HG03064 (cell line): ENCODE measurements at regions not wholly inside any gene's neighbourhood (a gene's known extent, or its start where the extent isn't known, plus 50 kb on each side); places are given as distances from the start of the nearest gene placed in this dataset.
"Not testable (repeated sequence)": the region's sequence is repeated elsewhere in the genome, so short reads cannot be mapped to it uniquely, and the experiment has no call there.

Experiments
- ATAC-seq: cut with Tn5 transposase; IDR thresholded peaks from one replicate; pipeline ENCODE4 v1.9.1; 2021; ENCODE audit warnings: low read depth; ENCODE audit not compliant: unreplicated experiment

DNA sequence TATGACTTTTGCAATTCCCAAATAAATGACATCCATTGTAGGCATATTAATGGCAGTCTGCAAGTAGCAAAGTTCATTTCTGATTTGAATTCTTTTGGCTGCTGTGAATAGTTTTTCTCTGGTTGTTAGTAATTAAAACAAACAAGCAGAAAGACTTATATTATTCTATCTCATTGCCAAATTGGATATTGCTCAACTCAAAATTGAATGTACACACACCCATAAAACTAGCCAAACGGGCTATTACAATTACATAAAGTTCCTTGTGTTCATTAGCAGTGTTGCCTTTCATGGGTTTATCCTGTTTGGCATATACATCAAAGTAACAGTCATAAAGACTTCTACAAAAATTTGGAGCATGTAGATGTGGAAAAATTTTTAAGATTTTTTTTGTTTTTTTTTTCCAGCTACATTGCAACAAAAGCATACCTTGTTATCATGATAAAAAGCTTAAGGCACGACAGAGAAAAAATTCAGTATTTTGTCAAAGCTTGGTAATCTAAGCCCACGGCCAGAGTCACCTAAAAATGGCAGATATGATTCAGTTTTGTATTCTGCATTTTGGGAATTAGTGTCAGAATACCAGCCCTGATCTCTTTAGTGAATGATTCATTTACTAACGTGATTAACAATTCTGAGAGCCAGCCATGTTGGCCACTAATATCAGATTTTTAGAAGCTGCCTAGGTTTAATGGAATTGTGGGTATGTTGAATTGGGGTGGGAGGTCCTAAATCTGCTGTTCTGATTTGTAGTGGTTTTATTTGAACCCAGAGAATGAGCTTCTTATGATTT is 108.4 kb downstream of the KLF5 start:
- ATAC-seq: no peak

DNA sequence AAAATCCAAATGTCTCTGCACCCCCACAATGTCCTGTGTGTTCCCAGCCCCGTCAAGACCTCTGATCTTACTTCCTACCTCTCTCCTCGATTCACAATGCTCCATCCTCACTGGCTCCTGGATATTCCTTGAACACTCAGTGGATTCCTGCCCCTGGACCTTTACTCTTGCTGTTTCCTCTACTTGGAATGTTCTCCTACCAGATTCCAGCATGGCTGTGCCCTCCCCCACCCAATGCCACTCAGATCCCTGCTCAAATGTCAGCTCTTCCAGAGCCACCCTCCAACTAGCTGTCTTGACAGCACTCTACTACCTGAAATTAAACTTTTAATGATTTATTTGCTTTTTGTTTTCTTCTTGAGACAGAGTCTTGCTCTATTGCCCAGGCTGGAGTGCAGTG is 107.4 kb downstream of the KLF5 start:
- ATAC-seq: no peak

DNA sequence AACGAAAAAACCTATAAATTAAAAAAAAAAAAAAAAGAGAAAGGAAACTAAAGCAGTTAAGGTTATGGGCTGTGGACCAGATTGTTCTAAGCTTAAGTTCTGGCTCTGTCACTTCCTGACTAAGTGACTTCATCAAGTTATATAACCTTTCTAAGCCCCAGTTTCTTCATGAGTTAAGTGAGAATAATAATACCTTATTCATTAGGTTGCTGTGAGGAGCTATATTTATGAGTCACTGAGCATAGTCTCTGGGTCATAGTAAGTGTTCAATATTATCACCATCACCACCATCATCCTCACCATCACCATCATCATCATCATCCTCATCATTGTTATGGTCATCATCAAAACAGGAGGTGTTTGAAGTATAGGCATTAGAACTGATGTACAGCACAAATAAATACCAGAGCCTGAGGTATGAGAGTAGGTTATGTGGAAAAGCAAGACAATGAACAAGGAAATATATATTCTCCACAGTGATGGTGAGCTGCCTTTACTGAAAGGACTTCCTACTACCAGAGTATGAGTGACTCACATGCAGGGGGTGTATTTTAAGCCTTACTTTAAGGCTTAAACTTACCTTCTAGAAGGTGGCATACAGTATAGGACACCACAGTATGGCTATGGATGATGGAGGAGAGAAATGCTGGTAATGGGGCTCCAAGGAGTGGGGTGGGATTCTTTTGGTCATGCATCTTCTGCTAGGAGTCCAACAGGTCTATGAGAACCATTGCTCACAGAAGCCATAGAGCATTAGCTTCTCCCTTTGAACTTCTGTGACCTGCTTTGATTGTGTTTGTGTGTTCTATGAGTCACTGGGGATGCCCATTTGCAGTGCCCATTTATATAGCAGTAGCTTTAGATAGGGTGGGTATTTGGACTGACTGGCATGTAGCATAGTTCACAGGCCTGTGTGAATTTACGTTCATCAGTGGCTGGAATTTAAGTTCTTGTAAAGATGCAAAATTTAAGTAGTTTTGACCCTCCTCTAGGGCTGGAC is 104.4 kb downstream of the KLF5 start:
- no peak for ATAC-seq

DNA sequence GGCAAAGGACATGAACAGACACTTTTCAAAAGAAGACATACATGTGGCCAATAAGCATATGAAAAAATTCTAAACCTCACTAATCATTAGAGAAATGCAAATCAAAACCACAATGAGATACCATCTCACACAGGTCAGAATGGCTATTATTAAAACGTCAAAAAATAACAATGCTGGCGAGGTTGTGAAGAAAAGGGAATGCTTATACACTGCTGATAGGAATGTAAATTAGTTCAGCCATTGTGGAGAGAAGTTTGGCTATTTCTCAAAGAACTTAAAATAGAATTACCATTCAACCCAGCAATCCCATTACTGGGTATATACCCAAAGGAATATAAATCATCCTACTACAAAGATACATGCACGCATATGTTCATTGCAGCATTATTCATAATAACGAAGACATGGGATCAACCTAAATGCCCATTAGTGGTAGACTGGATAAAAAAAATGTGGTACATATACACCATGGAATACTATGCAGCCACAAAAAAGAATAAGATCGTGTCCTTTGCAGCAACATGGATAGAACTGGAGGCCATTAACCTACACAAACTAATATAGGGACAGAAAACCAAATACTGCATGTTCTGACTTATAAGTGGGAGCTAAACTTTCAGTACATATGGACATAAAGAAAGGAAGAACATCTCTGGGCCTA is 101.7 kb downstream of the KLF5 start:
- not testable (repeated sequence) for ATAC-seq

DNA sequence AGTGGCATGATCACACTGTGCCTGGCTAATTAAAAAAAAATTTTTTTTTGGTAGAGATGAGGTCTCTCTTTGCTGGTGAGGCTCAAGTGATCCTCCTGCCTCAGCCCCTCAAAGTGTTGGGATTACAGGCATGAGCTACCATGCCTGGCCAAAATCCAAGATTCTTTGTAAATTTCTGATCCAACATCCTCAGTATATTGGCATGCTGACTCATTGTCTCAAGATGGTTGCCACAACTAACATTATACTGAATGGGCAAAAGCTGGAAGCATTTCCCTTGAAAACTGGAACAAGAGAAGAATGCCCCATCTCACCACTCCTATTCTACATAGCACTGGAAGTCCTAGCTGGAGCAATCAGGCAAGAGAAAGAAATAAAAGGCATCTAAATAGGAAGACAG is 100.0 kb downstream of the KLF5 start:
- ATAC-seq: no peak

DNA sequence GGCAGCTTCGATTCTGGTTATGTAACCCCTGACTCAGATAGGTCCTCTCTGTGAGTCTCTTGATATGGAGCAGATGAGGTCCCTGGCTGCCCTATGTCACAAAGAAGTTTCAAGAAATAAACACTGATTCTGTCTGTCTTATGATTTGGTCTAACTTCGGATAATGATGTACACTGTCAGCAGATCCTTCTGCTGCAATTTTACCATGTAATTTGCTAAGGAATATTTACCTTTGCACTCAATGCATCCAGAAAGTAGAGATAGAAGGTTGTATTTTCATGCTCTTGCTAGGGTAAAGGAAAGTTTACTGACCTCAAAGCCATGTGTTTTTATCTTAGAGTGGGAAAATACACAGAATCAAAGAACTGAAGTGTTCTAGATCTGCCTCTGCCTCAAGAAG is 98.2 kb downstream of the KLF5 start:
- ATAC-seq: no peak

DNA sequence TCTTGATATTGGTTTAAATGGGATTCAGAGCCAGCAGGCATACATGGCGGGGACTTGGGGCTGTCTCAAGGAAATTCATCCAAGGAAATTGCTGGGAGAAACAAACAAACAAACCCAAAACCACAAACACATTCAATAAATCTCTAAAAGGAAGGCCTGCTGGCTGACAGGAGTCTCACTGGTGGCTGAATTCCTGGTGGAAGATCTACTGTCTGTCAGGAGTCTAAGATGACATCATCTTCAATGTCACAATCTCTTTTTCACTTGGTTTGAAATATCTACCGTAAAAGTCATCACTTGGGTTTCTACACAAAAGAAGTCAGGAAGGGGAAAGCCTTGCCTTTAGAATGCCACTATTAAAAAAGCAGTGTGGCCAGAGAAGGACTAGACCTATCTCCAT is 87.9 kb downstream of the KLF5 start:
- no peak for ATAC-seq

DNA sequence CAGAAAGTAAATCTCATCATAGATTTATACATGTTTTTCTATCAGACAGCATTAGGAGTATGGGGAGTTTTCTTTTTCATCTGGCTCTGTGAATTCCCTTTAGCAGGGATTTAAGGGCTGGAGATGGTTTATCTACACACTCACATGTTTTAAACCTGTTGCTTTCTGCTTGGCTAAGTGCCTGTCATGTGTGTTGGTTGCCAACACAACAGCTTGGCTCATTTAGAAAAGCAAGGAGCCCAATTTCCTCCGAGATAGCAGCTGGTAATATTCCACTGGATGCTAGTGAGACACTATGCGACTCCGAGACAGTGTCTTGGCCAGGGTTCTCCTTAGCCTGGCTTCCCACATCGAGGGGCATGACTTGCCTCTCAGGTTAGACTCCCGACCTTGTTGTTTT is 83.3 kb downstream of the KLF5 start:
- ATAC-seq: no peak

DNA sequence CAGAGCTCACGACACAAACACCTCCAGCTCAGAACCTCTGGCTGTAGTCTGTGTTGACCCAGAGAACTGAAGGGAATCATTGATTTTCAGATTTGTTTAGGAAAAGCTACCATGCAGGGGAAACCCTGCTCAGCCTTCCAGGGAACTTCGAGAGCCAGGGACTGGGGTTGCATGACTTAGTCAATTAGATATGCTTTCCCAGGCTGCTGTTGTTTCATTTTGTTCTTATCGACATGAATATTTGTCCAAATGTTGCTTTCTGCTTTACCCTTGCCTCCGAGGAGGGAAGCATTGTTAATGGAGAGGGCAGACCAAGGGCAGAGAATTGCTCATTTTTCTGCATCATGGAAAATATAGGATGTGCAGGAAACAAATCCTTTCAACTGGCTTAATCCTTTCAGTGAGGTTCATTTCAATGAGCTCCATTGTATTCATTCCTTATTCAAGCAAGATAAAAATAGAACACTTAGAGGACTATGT is 82.5 kb downstream of the KLF5 start:
- ATAC-seq: no peak

DNA sequence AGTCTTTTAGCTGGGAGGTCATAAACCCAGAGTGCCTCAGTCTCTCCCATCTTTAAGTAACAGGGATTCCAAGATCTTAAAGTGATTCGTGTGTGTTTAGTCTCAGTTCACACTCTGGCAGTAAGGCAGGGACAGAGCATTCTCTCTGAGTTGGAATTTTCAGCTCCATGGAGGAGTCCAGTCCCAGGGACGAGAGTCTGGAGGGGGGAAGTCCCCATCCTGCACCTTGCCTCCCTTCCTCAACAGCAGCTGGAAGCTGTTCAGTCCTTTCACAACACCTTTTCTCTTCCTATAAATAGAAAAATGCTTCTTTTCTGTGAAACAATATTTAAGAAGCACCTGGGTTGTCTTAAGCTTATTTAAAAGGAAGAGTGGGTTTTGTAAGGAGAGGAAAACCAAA is 82.0 kb downstream of the KLF5 start:
- ATAC-seq: no peak

DNA sequence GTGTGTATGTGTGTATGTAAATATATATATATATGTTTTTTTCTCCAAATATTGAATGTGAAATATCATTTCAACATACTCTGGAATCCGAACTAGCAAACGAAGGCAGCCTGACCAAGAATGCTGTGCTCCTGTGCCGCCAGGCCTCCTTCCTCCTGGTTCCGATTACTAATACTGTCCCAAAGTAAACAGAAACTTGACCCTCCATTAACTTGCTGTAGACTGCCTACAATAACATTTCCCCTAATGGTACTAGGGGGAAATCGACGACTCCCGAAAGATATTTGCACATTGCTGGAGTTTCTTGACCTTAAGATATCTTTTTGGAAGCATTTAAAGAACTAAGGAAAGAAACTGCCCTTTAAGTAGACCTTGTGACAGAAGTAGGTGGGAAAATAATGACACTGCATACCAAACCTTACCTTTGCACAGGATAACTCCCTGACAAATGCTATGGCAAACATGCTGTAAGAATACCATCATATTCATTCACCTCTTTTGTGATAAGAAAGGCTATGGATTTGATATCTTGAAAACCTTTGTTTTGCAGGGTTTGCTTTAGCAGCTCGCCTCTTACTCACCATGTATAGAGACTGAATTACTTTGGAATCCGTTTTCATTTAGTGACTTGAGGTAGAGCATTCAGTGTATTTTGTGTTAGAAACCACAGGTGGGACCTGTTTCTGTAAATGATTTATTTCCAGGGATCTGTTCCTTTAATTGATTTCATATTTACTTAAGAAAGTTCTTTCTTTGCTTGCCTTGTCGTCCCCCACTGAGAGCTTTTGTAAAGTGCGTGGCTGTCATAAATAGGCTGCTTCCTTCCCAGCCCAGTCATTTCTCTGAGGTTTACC is 80.1 kb downstream of the KLF5 start:
- no peak for ATAC-seq

DNA sequence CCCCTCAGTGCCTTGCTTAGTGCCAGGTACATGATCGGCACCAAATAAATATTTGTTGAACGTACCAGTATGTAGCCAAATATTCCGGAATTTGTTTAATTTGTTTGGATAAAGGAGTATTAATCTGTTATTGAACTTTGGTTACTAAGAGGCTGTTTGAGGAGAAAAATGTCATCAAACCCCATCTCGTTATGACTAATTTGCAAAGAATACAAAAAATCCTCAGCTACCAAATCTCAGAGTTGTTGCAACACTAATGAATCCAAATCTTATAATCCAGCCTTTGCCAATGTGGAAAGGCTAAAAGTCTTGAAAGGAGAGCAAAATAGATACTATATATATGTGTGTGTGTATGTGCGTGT is 79.5 kb downstream of the KLF5 start:
- no peak for ATAC-seq

DNA sequence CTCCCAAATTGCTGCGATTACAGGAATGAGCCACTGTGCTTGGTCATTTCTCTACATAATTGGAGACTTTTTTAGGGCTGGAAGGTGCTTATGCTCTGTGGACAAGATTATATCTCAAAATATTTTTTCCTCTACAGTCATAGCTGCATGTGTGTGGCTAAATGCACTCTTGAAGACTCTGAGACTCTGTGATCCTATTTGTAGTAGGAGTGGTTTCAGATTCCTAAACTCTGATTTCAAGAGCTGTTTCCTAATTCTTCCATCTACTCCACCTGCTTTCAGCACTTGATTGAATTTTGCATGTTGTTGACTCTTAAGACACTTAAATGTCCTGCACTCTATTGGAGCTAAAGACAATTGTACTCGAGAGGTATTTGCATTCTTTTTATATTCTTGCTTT is 78.0 kb downstream of the KLF5 start:
- ATAC-seq: no peak

DNA sequence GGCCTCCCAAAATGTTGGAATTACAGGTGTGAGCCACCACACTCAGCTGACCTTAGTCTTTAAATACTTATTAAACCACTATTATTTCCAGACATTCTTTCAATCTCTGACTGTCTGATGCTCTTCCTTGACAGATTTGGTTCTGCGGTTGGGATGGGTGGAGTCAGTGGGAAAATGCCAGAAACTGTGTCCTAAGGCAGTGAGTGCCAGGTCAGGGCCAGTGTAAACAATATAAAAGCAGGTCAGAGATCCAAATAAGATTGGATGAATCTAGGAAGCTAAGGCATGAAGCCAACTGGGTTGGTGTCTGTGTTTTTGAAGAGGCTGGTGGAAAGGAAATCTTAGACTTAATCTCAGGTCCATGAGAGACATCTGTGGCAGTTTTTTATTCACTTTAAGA is 74.7 kb downstream of the KLF5 start:
- ATAC-seq: no peak

DNA sequence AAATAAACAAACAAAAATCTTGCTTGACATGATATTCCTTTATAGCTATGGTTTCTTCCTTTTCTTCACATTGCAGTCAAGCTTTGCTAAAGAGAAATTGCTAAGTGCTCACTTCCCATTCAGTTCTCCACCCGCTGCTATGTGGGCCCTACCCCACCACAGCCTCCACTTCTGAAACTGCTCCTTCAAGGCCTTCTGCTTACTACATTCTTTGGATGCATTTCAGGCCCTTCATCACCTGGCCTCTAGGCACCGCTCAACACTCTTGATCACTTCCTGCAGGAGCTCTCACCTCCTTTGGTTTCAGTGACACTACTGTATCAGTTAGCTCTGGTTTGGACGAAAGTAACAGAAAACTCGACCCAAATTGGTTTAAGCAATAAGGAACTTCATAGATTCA is 72.4 kb downstream of the KLF5 start:
- ATAC-seq: no peak

DNA sequence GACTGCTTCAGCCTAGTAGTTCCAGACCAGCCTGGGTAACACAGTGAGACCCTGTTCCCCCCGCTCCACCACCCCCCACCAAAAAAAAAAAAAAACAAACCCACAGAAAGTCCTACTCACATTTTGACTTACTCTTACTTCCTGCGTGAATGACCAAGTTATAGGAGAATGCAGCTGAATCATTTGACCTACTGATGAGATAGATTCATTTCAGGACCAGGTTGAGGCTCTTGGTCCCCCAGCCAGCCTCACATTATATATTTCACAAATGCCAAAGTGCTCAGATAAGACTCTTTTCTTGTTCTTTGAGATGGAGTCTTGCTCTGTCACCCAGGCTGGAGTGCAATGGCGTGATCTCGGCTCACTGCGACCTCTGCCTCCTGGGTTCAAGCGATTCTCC is 70.2 kb downstream of the KLF5 start:
- ATAC-seq: no peak
